HT1080 (cell line): ENCODE measurements at regions not wholly inside any gene's neighbourhood (a gene's known extent, or its start where the extent isn't known, plus 50 kb on each side); places are given as distances from the start of the nearest gene placed in this dataset.

Source experiments
- DNase-seq: peaks from one replicate; pipeline ENCODE4 v3.0.0-alpha.2; 2015; ENCODE audit warnings: low read depth

GRCh38 chrX:125782184-125782583 lies 383.9 kb downstream of the DCAF12L2 start:
- DNase-seq: no peak

- DNase-seq: peak; percentile 70
These were observed 379.8 kb downstream of the DCAF12L2 start for GRCh38 chrX:125786316-125786715.

- DNase-seq: no peak
These were observed 374.3 kb downstream of the DCAF12L2 start for GRCh38 chrX:125791787-125792186.

GRCh38 chrX:125810856-125811255 lies 355.2 kb downstream of the DCAF12L2 start:
- peak; percentile 70 for DNase-seq

GRCh38 chrX:125826080-125826479 lies 340.0 kb downstream of the DCAF12L2 start:
- DNase-seq: peak; percentile 6

GRCh38 chrX:125826774-125827451 lies 339.2 kb downstream of the DCAF12L2 start:
- DNase-seq: no peak

GRCh38 chrX:125846271-125846670 lies 319.8 kb downstream of the DCAF12L2 start:
- DNase-seq: no peak

GRCh38 chrX:125850693-125851092 lies 315.4 kb downstream of the DCAF12L2 start:
- DNase-seq: no peak

GRCh38 chrX:125883169-125883568 lies 282.9 kb downstream of the DCAF12L2 start:
- no peak for DNase-seq

GRCh38 chrX:125894947-125895346 lies 271.1 kb downstream of the DCAF12L2 start:
- peak; percentile 1 for DNase-seq

- DNase-seq: peak; percentile 0
These were observed 270.6 kb downstream of the DCAF12L2 start for GRCh38 chrX:125895518-125895917.

GRCh38 chrX:125926295-125926694 lies 239.8 kb downstream of the DCAF12L2 start:
- no peak for DNase-seq

GRCh38 chrX:125940985-125941384 lies 225.1 kb downstream of the DCAF12L2 start:
- DNase-seq: no peak

- DNase-seq: peak; percentile 46
These were observed 218.6 kb downstream of the DCAF12L2 start for GRCh38 chrX:125947501-125947900.

- DNase-seq: no peak
These were observed 213.1 kb downstream of the DCAF12L2 start for GRCh38 chrX:125952973-125953372.

- no peak for DNase-seq
These were observed 212.3 kb downstream of the DCAF12L2 start for GRCh38 chrX:125953814-125954213.

GRCh38 chrX:125954236-125954635 lies 211.9 kb downstream of the DCAF12L2 start:
- no peak for DNase-seq

GRCh38 chrX:125977851-125978250 lies 188.2 kb downstream of the DCAF12L2 start:
- DNase-seq: peak; percentile 61

- DNase-seq: peak; percentile 7
These were observed 167.7 kb downstream of the DCAF12L2 start for GRCh38 chrX:125998432-125998831.

- no peak for DNase-seq
These were observed 138.9 kb downstream of the DCAF12L2 start for GRCh38 chrX:126027229-126027628.

- DNase-seq: no peak
These were observed 136.1 kb downstream of the DCAF12L2 start for GRCh38 chrX:126030021-126030420.

- no peak for DNase-seq
These were observed 102.1 kb downstream of the DCAF12L2 start for GRCh38 chrX:126063984-126064383.

- no peak for DNase-seq
These were observed 101.1 kb downstream of the DCAF12L2 start for GRCh38 chrX:126064901-126065541.
